Stimulated activated CD8-positive, alpha-beta memory T cell treated with anti-CD3 and anti-CD28 coated beads, Interleukin-4, amount 100 ng/mL, for 4 hours (primary cell): ENCODE measurements at regions not wholly inside any gene's neighbourhood (a gene's known extent, or its start where the extent isn't known, plus 50 kb on each side); places are given as distances from the start of the nearest gene placed in this dataset.

Experiments used
- DNase-seq, 2 donors: peaks; one replicate each; pipeline ENCODE4 v3.0.0-alpha.2; 2020; ENCODE audit warnings: low read depth in 2 of 2, low spot score in 1 of 2

DNA sequence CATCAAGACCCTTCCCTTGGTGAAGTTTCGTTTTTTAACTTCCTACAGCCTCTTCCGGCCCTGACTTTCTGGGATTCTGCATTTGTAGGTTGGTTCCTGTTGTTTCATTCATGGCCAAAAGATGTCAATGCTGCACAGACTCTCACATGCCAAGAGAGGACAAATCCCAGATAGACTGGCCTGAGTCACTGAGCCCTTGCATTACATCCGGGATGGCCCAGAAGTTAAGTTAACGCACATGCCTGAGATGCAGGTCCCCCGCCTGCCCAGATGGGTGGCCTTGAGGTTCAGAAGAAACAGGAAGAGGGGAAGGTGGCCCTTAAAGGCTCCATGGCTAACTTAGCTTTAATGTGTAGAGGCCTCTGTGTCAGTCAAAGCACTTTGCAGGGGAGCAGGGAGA lies 51.6 kb upstream of the SRGAP3 start:
- no peak for DNase-seq

DNA sequence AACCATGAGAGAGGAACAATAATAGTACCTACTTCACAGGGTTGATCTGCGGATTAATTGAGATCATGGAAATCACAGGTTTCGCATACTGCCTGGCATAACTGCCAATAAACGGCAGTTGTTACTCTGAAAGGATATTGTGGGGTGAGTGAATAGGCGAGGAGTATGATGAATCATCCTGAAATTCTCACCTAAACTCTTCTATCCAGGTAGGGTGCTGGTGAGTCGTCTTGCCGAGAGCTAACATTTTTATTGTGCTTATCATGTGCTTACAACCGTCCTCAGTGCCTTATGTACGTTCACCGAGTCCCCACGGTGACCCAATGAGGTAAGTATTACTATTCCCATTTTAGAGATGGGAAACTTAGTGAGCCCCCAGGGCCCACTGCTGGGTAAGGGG lies 52.4 kb upstream of the SRGAP3 start:
- DNase-seq, result no peak

DNA sequence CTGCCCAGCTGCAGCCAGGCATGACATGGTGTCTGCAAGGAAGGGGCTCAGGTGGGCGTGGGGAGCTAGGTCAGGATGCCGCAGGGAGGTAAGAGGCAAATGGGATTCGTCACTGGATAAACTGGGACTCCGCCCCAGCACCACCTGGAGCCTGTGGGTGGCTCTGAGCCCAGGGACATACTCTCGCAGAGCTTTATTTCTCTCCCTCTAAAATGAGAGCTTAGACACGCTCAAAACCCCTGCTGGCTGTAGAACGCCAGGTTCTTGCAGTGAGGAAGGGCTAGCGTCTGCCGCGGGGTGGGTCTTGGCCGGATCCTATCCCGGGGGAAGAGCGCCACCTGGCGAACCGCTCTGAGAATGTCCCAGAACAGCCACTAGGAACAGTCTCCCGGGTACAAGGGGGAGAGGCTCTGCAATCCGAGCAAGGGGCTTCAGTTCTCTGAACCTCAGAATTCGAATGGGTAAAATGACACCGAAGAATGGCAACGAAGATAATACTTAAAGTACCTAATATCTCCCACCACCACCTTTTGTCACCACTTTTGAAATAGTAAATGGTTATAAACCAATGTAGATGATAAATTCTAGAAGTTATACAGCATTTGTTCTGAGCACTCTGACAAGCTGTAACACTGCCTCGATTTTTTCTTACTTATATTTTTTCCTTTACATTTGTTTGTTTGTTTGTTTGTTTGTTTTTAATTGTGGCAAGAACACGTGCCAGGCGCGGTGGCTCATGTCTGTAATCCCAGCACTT lies 53.2 kb upstream of the SRGAP3 start:
- DNase-seq, result peak; percentile 18 to 38

DNA sequence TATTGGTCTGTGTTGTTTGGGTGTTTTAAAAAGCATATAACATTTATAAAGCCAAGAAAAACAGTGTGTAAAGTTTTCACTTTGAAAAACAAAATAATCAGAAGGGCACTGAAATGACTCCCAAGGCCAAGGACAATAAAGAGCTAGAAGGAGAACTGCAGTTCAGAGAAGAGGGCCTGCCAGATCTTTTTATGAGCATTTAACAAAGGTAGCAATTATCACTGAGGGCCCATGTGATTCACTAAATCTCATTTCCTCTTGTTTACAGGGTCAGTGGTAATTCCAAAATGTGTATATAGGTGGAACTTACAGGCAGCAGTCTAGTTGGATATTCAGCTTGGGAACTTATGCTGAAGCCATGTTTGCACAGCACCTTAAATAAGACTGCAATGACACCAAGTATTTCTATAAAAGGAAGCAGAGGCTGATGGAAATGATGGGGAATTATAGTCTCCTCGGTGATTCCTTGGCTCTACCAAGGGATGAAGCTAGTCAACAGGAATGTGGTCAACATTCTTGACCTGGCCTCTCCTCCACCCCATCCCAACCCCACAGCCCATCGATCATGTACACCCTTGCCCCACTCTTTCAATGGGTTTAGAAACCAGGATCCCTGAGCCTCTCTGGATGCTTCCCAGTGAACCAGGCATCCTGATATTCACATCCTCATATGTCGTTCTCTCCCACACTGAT lies 54.4 kb upstream of the THUMPD3 start:
- DNase-seq, result no peak

DNA sequence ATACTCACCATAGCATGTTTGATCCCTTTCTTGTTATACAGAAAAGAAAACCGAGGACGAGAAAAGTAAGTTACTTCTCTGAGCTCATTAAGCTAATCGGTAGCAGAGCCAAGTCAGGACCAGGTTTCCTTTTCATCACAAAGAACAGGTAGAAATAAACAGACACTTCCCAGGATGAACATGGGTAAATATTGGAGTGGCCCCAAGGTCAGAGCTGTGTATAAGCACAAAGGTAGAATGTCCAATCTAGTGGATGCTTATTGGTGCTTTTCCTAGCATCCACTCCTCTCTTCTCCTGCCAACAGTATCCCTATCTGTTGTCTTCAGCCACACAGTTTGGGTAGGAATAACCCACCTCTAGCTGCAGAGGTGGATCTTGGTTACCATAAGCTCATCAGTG lies 52.8 kb upstream of the THUMPD3 start:
- no peak for DNase-seq

DNA sequence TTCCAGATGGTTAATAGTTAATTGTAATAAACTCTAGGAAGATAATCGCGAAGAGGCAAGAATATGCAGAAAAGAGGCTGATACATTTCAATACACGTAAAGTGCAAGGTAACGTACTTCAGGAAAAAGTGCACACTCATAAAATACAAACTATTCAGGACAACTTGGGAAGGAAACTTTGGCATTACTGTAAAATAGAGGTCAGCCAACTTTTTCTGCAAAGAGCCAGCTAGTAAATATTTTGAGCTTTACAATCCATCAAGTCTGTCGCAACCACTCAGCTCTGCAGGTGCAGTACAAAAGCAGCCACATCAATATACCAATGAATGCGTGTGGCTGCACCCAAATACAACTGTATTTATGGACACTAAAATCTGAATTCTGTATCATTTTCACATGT lies 51.6 kb upstream of the THUMPD3 start:
- no peak for DNase-seq
